ENCODE measurements at regions not wholly inside any gene's neighbourhood (a gene's known extent, or its start where the extent isn't known, plus 50 kb on each side); places are given as distances from the start of the nearest gene placed in this dataset.

GRCh38 chr7:70907259-70908247, 224.4 kb upstream of the GALNT17 start:
- DNase-seq (ENCODE audit: low read depth) = no peak
- no peak overlapping the region for H3K4me3 ChIP-seq (ENCODE audit: control insufficient read depth, low read depth, low read length)
- TF ChIP-seq CTCF (conservative IDR thresholded peaks at IDR 0.05; ENCODE audit: control insufficient read depth, insufficient read depth, low read depth, low read length) = no peak

GRCh38 chr7:70913924-70914323, 218.0 kb upstream of the GALNT17 start:
- TF ChIP-seq CTCF (conservative IDR thresholded peaks at IDR 0.05; ENCODE audit: control insufficient read depth, insufficient read depth, low read depth, low read length) = no peak
- DNase-seq (ENCODE audit: low read depth) = no peak
- H3K4me3 ChIP-seq (ENCODE audit: control insufficient read depth, low read depth, low read length) = no peak overlapping the region

GRCh38 chr7:70915067-70915466, 216.9 kb upstream of the GALNT17 start:
- no peak for TF ChIP-seq CTCF (conservative IDR thresholded peaks at IDR 0.05; ENCODE audit: control insufficient read depth, insufficient read depth, low read depth, low read length)
- H3K4me3 ChIP-seq (ENCODE audit: control insufficient read depth, low read depth, low read length) = no peak overlapping the region
- DNase-seq (ENCODE audit: low read depth) = no peak

GRCh38 chr7:70919481-70920073, 212.4 kb upstream of the GALNT17 start:
- no peak for DNase-seq (ENCODE audit: low read depth)
- TF ChIP-seq CTCF (conservative IDR thresholded peaks at IDR 0.05; ENCODE audit: control insufficient read depth, insufficient read depth, low read depth, low read length) = no peak
- H3K4me3 ChIP-seq (ENCODE audit: control insufficient read depth, low read depth, low read length) = no peak overlapping the region

DNA sequence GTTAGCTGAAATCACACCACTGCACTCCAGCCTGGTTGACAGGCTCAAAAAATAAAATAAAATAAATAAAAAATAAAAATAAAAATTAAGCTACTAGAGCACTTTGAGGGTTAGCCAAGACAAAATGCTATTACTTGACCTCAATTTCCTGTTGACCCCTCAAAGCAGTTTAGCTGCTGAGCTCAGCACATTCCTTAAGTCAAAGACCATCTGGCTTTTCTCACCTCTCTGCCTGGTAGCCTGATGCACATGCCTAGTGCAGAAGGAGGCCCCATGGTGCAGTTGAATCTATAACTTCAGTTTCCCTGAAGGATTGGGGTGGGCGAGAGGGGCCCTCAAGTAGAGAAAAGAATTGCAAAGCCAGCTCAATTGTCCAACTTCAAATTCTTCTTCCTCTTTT, 211.1 kb upstream of the GALNT17 start:
- DNase-seq (ENCODE audit: low read depth) = no peak
- no peak for TF ChIP-seq CTCF (conservative IDR thresholded peaks at IDR 0.05; ENCODE audit: control insufficient read depth, insufficient read depth, low read depth, low read length)
- no peak overlapping the region for H3K4me3 ChIP-seq (ENCODE audit: control insufficient read depth, low read depth, low read length)

DNA sequence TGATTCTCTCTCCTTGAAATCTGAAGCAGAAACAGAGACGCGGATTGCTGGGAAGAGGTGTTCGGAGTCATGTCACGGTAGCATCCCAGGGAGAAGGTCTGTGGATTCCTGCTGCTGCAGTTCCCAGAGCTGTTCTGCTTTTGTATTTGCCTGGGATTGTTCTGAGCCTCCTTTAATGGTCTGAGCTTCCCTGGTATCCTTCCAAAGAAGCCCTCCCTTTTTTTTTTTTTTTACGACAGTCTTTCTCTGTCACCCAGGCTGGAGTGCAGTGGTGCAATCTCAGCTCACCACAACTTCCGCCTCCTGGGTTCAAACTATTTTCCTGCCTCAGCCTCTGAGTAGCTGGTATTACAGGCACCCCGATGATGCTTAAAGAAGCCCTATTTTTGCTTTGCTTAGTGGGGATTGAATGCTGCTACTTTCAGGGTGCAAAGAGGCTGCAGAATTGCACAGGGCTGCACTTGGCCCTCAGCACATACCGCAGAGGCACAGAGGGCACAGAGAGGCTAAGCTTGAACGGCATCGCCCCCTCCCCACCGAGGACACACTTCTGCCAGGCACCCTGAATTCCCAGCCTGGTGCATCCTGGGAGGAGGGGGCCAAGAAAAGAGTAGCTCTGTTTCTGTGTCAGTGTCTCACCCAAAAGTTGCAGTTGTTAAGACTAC, 208.6 kb upstream of the GALNT17 start:
- DNase-seq (ENCODE audit: low read depth) = no peak
- no peak overlapping the region for H3K4me3 ChIP-seq (ENCODE audit: control insufficient read depth, low read depth, low read length)
- no peak for TF ChIP-seq CTCF (conservative IDR thresholded peaks at IDR 0.05; ENCODE audit: control insufficient read depth, insufficient read depth, low read depth, low read length)

Data from fibroblast of mammary gland (primary cell).